ENCODE measurements at regions not wholly inside any gene's neighbourhood (a gene's known extent, or its start where the extent isn't known, plus 50 kb on each side); places are given as distances from the start of the nearest gene placed in this dataset.
"Not testable (repeated sequence)": the region's sequence is repeated elsewhere in the genome, so short reads cannot be mapped to it uniquely, and the experiment has no call there.

- DNase-seq, result no peak
Measured at GRCh38 chr7:17558558-17559332, 260.3 kb downstream of the AHR start.

- DNase-seq, result no peak
Measured at GRCh38 chr7:17559388-17559787, 260.9 kb downstream of the AHR start.

- no peak for DNase-seq
Measured at GRCh38 chr7:17560516-17560915, 262.1 kb downstream of the AHR start.

- DNase-seq, result no peak
Measured at GRCh38 chr7:17560966-17561365, 262.5 kb downstream of the AHR start.

GRCh38 chr7:17564678-17565212 lies 266.3 kb downstream of the AHR start:
- DNase-seq, result no peak

GRCh38 chr7:17580141-17580540 lies 281.7 kb downstream of the AHR start:
- DNase-seq, result no peak

GRCh38 chr7:17580856-17581255 lies 282.4 kb downstream of the AHR start:
- no peak for DNase-seq

GRCh38 chr7:17581301-17581700 lies 282.8 kb downstream of the AHR start:
- DNase-seq, result no peak

- DNase-seq, result not testable (repeated sequence)
Measured at GRCh38 chr7:17582696-17583095, 284.2 kb downstream of the AHR start.

- no peak for DNase-seq
Measured at GRCh38 chr7:17583786-17584185, 285.3 kb downstream of the AHR start.

GRCh38 chr7:17584822-17585221 lies 286.4 kb downstream of the AHR start:
- no peak for DNase-seq

- no peak for DNase-seq
Measured at GRCh38 chr7:17586711-17587110, 288.3 kb downstream of the AHR start.

GRCh38 chr7:17588730-17589129 lies 290.3 kb downstream of the AHR start:
- no peak for DNase-seq

GRCh38 chr7:17589671-17590070 lies 291.2 kb downstream of the AHR start:
- no peak for DNase-seq

GRCh38 chr7:17590221-17590620 lies 291.8 kb downstream of the AHR start:
- no peak for DNase-seq

- no peak for DNase-seq
Measured at GRCh38 chr7:17593819-17594419, 295.5 kb downstream of the AHR start.

- DNase-seq, result no peak
Measured at GRCh38 chr7:17595546-17595945, 297.1 kb downstream of the AHR start.

- DNase-seq, result no peak
Measured at GRCh38 chr7:17598305-17598704, 299.9 kb downstream of the AHR start.

GRCh38 chr7:17598846-17599245 lies 300.4 kb downstream of the AHR start:
- DNase-seq, result no peak

- no peak for DNase-seq
Measured at GRCh38 chr7:17599733-17600339, 301.4 kb downstream of the AHR start.

GRCh38 chr7:17600340-17600752 lies 301.9 kb downstream of the AHR start:
- no peak for DNase-seq

GRCh38 chr7:17601921-17602320 lies 303.5 kb downstream of the AHR start:
- DNase-seq, result no peak

- no peak for DNase-seq
Measured at GRCh38 chr7:17608114-17608833, 309.8 kb downstream of the AHR start.

Measured in NCI-H1694 treated with DMSO at 0.1 percent for 48 hours (cell line).